GM13977 (cell line): ENCODE measurements at regions not wholly inside any gene's neighbourhood (a gene's known extent, or its start where the extent isn't known, plus 50 kb on each side); places are given as distances from the start of the nearest gene placed in this dataset.
A peak's percentile ranks its signal among the peaks of the same experiment; 100 is the strongest.

Experiments used
- DNase-seq: peaks from one replicate; pipeline ENCODE4 v3.0.0; 2012; ENCODE audit warnings: low spot score
- in situ Hi-C: fragments of 300-500 bp; cut with MboI; formaldehyde crosslinking; loops from one replicate; pipeline ENCODE4 v1.12.0; 2022; ENCODE audit warnings: low sequenced_read_pairs, low pct_unique_long_range_greater_than_20kb, mixed read lengths, inconsistent platforms; ENCODE audit not compliant: unreplicated experiment
- TF ChIP-seq, protein P1 (sequence below): IDR thresholded peaks from 2 replicates; pipeline ENCODE4 v1.5.1; 2012; ENCODE audit warnings: mild to moderate bottlenecking, control low read depth; ENCODE audit not compliant: insufficient read depth; ENCODE audit errors: extremely low read depth, missing control alignments

DNA sequence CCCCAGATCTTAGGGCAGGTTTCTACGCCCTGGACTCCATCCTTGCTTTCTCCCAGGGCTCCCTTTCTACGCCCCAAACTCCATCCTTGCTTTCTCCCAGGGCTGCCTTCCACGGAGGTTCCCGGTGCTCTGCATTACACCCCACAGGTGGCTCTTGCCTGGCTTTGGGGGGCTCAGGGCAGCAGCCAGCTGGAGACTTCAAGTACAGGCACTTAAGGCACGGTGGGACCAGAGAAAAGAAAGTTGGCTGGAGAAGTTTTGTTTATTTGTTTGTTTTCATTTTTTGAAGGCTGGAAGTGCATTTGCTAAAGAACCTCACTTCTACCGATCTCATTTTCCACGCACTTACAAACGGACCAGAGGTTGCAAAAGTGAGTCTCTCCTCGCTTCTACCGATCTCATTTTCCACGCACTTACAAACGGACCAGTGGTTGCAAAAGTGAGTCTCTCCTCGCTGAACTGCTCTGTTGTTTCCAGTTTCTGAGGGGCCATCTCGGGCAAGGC lies 103.8 kb upstream of the MED13L start:
- no peak for DNase-seq
- TF ChIP-seq, protein P1, sequence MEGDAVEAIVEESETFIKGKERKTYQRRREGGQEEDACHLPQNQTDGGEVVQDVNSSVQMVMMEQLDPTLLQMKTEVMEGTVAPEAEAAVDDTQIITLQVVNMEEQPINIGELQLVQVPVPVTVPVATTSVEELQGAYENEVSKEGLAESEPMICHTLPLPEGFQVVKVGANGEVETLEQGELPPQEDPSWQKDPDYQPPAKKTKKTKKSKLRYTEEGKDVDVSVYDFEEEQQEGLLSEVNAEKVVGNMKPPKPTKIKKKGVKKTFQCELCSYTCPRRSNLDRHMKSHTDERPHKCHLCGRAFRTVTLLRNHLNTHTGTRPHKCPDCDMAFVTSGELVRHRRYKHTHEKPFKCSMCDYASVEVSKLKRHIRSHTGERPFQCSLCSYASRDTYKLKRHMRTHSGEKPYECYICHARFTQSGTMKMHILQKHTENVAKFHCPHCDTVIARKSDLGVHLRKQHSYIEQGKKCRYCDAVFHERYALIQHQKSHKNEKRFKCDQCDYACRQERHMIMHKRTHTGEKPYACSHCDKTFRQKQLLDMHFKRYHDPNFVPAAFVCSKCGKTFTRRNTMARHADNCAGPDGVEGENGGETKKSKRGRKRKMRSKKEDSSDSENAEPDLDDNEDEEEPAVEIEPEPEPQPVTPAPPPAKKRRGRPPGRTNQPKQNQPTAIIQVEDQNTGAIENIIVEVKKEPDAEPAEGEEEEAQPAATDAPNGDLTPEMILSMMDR: no peak
- in situ Hi-C loops: no loop called here

DNA sequence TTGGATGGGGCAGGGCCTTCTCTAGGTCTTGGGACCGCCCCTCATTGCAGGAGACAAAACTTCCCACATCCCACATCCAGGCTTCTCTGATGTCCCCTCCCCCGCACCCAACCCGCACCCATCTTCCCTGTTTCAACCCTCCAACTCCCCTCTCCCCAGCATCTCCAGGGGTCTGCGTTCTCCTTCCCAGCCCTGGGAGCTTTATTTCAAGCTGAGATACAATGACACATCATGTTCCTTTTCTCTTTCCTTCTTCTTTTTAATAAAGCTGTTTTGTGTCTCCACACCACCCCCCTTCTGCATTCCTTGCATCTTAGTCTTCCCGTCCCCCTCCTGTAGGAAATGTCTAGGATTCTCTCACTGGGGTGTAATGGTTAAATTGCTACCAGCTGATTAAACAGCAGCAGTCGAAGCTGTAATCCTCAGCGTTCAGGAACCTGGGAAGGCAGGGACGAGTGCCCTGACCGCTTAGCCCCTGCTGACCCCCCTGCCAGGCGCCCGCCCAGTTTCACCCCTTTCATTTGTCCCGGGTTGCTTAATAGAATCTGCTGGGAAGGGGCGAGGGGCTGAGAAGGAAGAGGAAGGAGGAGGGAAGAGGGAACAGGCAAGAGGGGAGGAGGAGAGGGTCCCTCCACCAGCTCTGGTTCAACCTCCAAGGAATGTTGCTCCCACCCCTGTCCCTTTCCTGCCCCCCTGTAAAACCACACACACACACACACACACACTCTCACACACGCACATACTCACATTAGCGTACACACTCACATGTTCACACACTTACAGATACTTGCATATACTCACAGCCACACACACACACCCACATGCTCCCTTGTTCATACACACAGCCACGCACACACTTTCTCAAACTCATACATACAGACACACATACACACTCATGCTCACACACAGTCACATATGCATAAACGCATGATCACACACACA lies 104.5 kb upstream of the MED13L start:
- in situ Hi-C loops: no loop called here
- DNase-seq: no peak
- TF ChIP-seq, protein P1: no peak

DNA sequence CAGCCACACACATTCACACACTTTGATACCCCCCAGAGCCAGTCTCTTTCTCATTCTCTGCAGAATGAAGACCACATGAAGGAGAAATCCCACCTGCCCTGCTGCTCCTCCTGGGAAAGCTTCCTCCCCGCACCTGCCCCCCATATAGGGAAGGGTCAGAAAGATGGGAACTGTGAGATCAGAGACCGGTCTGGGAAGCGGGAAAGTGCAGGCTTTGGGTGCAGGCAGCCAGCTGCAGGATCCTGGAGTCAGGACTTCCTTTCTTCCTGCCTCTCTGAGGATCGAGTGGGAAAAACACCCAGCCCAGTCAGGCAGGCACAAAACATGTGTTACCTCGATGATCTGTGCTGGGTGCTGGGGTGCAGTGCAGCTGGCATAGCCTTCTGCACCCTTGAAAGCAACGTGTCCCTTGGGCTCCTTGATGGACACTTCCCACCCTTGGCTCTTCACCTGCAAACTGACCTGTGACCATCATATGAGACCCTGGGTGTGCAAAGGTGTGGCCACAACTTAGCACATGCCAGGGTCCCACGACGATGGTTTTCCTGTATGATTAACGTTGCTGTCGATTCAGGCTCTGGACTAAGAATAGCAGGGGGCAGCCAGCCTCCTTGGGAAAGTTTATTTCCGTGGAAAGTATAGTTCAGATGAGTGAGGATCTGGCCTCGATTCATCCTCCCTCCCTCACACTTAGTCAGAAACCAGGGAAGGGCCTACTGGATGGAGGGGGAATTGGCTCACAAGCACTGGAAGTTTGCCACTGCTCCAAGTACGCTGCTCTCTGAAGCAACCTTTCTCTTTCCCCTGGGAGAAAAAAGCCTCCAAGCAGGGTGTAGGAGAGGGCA lies 105.4 kb upstream of the MED13L start:
- DNase-seq: no peak
- TF ChIP-seq, protein P1: no peak
- in situ Hi-C loops: no loop called here

DNA sequence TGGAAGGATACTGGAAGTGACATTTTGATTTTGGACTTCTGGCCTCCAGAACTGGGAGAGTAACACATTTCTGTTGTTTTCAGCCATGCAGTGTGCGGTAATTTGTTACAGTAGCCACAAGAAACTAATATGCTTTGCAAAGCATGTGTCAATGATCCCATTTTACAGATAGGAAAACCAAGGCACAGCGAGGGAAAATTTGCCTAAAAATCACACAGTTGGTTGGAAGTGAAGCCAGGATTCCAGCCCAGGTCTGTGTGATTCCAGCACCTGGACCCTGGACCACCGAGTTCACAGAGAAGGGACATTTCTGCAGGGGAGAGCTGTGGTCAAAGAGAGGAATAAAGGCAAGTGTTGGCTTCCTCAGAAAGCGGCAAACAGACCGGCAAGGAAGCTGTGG lies 106.7 kb upstream of the MED13L start:
- in situ Hi-C loops: no loop called here
- DNase-seq: no peak
- TF ChIP-seq, protein P1: no peak

DNA sequence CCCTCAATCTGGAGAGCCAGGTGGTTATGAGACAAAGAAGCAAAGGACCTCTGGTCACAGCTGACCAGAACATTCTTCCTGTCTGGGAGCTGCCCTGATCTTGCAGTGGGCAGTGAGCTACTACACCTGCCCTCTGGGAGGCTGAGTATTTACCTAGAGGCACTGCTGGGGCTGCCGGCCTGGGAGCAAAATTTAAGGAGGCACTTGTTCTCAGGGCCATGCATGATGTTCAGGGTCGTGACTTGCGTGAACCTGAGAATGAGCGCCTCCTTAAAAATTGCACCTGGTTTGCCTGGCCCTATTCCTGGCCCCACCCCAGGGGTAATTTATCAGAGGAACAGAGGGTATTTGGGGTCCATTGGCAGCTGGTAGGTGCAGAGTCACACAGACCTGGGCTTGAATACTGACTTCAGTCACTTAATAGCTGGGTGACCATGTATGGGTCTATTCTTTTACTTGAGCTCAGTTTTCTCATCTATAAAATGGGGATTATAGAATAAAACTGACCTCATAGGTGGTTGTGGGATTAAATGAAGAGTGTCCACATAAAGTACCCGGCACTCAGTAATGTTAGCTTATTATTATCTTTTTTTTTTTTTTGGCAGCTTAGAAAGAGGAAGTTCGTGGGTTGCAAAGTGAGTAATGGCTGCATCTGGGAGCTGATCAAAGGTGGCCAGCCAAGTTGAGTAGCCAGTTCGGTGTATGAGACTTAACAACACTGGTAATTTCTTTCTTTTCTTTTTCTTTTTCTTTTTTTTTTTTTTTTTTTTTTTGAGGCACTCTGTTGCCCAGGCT lies 107.4 kb upstream of the MED13L start:
- TF ChIP-seq, protein P1: no peak
- peak; percentile 71 for DNase-seq
- in situ Hi-C loops: no loop called here
